CD14-positive monocyte (primary cell): ENCODE measurements at regions not wholly inside any gene's neighbourhood (a gene's known extent, or its start where the extent isn't known, plus 50 kb on each side); places are given as distances from the start of the nearest gene placed in this dataset.

ENCODE experiments used
- DNase-seq, 3 donors: peaks; one replicate each; pipeline ENCODE4 v3.0.0-alpha.2; 2011 to 2022
- H2AFZ ChIP-seq: 2 replicates; pipeline ENCODE4 v1.6.0; 2012; ENCODE audit warnings: mild to moderate bottlenecking, low read depth, low read length, inconsistent platforms; ENCODE audit not compliant: insufficient read depth, poor library complexity, severe bottlenecking
- H3K27ac ChIP-seq, 2 donors: 1 replicate in 1 of 2; 2 replicates in 1 of 2; pipeline ENCODE4 v1.5.1; 2012 to 2013; ENCODE audit warnings: low read length in 2 of 2, control low read depth in 1 of 2, inconsistent platforms in 1 of 2, low read depth in 1 of 2, mild to moderate bottlenecking in 1 of 2
- H3K27me3 ChIP-seq, 2 donors: one replicate each; pipeline versions ENCODE4 v1.6.0 to v1.6.1; 2011 to 2013; ENCODE audit warnings: low read length in 2 of 2; ENCODE audit not compliant: control insufficient read depth in 2 of 2, insufficient read depth in 2 of 2
- H3K36me3 ChIP-seq, 2 donors: replicated peaks in 1 of 2; 1 replicate in 1 of 2; 2 replicates in 1 of 2; pipeline versions ENCODE4 v1.5.1 to v1.6.1; 2012 to 2013; ENCODE audit warnings: low read length in 2 of 2, control low read depth in 1 of 2, inconsistent platforms in 1 of 2, mild to moderate bottlenecking in 1 of 2; ENCODE audit not compliant: insufficient read depth in 2 of 2, control insufficient read depth in 1 of 2
- H3K4me1 ChIP-seq, 2 donors: 1 replicate in 1 of 2; 2 replicates in 1 of 2; pipeline versions ENCODE4 v1.5.1 to v1.6.1; 2012 to 2013; ENCODE audit warnings: low read length in 2 of 2, control low read depth in 1 of 2, inconsistent platforms in 1 of 2, mild to moderate bottlenecking in 1 of 2, moderate library complexity in 1 of 2; ENCODE audit not compliant: insufficient read depth in 2 of 2, control insufficient read depth in 1 of 2
- H3K4me2 ChIP-seq: replicated peaks from 2 replicates; pipeline ENCODE3; 2012; ENCODE audit warnings: low read length, moderate library complexity, mild to moderate bottlenecking; ENCODE audit not compliant: poor library complexity, severe bottlenecking; ENCODE audit errors: extremely low read depth
- H3K4me3 ChIP-seq, 3 experiments: fragments of 200-600 bp in 1 of 3; sonication (generic) in 1 of 3; replicated peaks in 1 of 3; 1 replicate in 2 of 3; 2 replicates in 1 of 3; pipeline ENCODE4 v1.5.1; 2011 to 2013; ENCODE audit warnings: low read length in 3 of 3, mild to moderate bottlenecking in 3 of 3, control low read depth in 2 of 3, low read depth in 2 of 3, inconsistent platforms in 1 of 3, moderate library complexity in 1 of 3
- H3K79me2 ChIP-seq: 2 replicates; pipeline ENCODE4 v1.6.0; 2012; ENCODE audit warnings: mild to moderate bottlenecking, control low read depth, inconsistent platforms, low read length, moderate library complexity; ENCODE audit not compliant: insufficient read depth
- H3K9ac ChIP-seq: 2 replicates; pipeline ENCODE4 v1.6.0; 2017; ENCODE audit warnings: low read length, mild to moderate bottlenecking; ENCODE audit not compliant: insufficient read depth, poor library complexity, severe bottlenecking
- H3K9me3 ChIP-seq, 2 donors: replicated peaks in 1 of 2; 1 replicate in 1 of 2; 2 replicates in 1 of 2; pipeline versions ENCODE4 v1.5.1 to v1.6.1; 2012 to 2013; ENCODE audit warnings: low read length in 2 of 2, control low read depth in 1 of 2; ENCODE audit not compliant: control insufficient read depth in 1 of 2, insufficient read depth in 1 of 2
- H4K20me1 ChIP-seq: 2 replicates; pipeline ENCODE4 v1.6.0; 2012; ENCODE audit warnings: mild to moderate bottlenecking, low read length, control low read depth, moderate library complexity; ENCODE audit not compliant: insufficient read depth
- H3K27ac Mint-ChIP-seq, 7 donors: one replicate each; pipeline ENCODE4 v1.8.0; 2020; ENCODE audit warnings: mild to moderate bottlenecking in 7 of 7, mixed read lengths in 7 of 7, moderate library complexity in 6 of 7, inconsistent platforms in 2 of 7
- H3K27me3 Mint-ChIP-seq, 3 donors: one replicate each; pipeline ENCODE4 v1.8.0; 2021 to 2022; ENCODE audit warnings: low read depth in 3 of 3, mild to moderate bottlenecking in 3 of 3, mixed read lengths in 3 of 3, moderate library complexity in 3 of 3, inconsistent platforms in 1 of 3
- H3K36me3 Mint-ChIP-seq, 2 donors: one replicate each; pipeline ENCODE4 v1.8.0; 2020; ENCODE audit warnings: mixed read lengths in 2 of 2, inconsistent platforms in 1 of 2, mild to moderate bottlenecking in 1 of 2
- H3K4me1 Mint-ChIP-seq: one replicate; pipeline ENCODE4 v1.8.0; 2020; ENCODE audit warnings: mild to moderate bottlenecking, mixed read lengths
- H3K4me3 Mint-ChIP-seq, 2 donors: one replicate each; pipeline ENCODE4 v1.8.0; 2020; ENCODE audit warnings: mild to moderate bottlenecking in 2 of 2, mixed read lengths in 2 of 2, moderate library complexity in 1 of 2
- H3K9me3 Mint-ChIP-seq, 7 donors: one replicate each; pipeline ENCODE4 v1.8.0; 2020 to 2022; ENCODE audit warnings: mixed read lengths in 7 of 7, mild to moderate bottlenecking in 6 of 7, moderate library complexity in 6 of 7, inconsistent platforms in 2 of 7
- WGBS: methylation state at CpG from one replicate; pipeline ENCODE4 v1.1.5; 2013; ENCODE audit warnings: missing lambda C conversion rate; ENCODE audit not compliant: insufficient coverage; 5-methylcytosine and 5-hydroxymethylcytosine counted together
- intact Hi-C, 2 donors: fragments of 100-400 bp; cut with micrococcal nuclease; formaldehyde crosslinking; loops; one replicate each; pipeline versions ENCODE4 v1.15.0 to v1.15.1; 2023
- TF ChIP-seq, protein P1 (sequence below): fragments of 200-600 bp; IDR thresholded peaks from one replicate; pipeline ENCODE4 v1.8.0; 2022; ENCODE audit warnings: antibody characterized with exemption, mild to moderate bottlenecking

DNA sequence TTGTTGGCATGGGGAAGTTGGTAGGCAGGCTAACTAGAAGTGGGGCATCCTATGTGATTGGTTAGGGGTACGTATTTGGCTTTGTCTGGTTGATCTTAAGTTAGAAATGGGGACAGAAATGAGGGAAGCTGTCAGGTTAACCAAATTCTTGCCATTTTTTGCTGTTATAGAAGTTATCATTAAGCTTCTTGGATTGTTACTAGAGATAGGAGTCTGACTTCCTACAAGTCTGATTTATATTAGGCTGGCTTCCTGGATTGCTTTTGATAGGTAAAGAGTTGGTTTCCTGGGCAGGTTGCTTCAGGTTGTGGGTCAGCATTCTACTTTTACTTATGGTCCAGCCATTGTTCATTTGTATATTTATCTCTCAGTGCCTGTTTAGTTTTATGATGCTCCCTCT lies 216.9 kb downstream of the TLE4 start:
- H3K4me2 ChIP-seq, result no peak overlapping the region
- no peaks in the 10 kb centered on the region for H4K20me1 ChIP-seq
- H3K79me2 ChIP-seq, result no peaks in the 10 kb centered on the region
- H2AFZ ChIP-seq, result no peak overlapping the region
- no peaks in the 10 kb centered on the region for H3K4me1 ChIP-seq
- Mint-ChIP-seq H3K9me3 (peaks cover 0 to 7% (median 2%) of the 10 kb centered on the region in 7 donors), H3K27ac (no peak overlapping the region), H3K27me3 (no peaks in the 10 kb centered on the region), H3K36me3 (no peaks in the 10 kb centered on the region), H3K4me3 (no peak overlapping the region), H3K4me1 (no peaks in the 10 kb centered on the region)
- TF ChIP-seq, protein P1, sequence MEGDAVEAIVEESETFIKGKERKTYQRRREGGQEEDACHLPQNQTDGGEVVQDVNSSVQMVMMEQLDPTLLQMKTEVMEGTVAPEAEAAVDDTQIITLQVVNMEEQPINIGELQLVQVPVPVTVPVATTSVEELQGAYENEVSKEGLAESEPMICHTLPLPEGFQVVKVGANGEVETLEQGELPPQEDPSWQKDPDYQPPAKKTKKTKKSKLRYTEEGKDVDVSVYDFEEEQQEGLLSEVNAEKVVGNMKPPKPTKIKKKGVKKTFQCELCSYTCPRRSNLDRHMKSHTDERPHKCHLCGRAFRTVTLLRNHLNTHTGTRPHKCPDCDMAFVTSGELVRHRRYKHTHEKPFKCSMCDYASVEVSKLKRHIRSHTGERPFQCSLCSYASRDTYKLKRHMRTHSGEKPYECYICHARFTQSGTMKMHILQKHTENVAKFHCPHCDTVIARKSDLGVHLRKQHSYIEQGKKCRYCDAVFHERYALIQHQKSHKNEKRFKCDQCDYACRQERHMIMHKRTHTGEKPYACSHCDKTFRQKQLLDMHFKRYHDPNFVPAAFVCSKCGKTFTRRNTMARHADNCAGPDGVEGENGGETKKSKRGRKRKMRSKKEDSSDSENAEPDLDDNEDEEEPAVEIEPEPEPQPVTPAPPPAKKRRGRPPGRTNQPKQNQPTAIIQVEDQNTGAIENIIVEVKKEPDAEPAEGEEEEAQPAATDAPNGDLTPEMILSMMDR, result no peak
- no peak for DNase-seq
- H3K4me3 ChIP-seq, result no peak overlapping the region
- intact Hi-C loops, result no loop called here
- 100% methylated on average over 1 of the region's 1 CpG for WGBS
- H3K36me3 ChIP-seq, result no peaks in the 10 kb centered on the region
- H3K27ac ChIP-seq, result no peak overlapping the region
- no peaks in the 10 kb centered on the region for H3K27me3 ChIP-seq
- H3K9me3 ChIP-seq, result no peaks in the 10 kb centered on the region
- H3K9ac ChIP-seq, result no peak overlapping the region

DNA sequence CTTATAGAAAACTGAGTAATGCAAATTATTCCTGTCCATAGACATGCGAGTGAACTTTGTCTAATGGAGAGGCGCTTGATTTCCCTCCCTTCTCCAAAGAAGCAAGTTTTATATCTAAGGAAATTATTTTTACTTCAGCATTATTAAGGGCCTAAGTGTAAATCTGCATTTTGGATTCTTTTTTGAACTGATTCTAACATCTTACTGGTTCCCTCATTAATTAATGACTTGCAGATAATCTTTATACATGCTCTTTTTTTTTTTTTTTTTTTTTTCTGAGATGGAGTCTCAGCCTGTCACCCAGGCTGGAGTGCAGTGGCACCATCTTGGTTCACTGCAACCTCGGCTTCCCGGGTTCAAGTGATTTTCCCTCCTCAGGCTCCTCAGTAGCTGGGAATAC lies 209.5 kb downstream of the TLE4 start:
- Histone ChIP-seq H3K27me3 (no peaks in the 10 kb centered on the region), H3K4me3 (no peak overlapping the region), H4K20me1 (no peaks in the 10 kb centered on the region), H3K27ac (no peak overlapping the region), H3K4me1 (no peaks in the 10 kb centered on the region), H2AFZ (no peak overlapping the region), H3K36me3 (no peaks in the 10 kb centered on the region), H3K79me2 (no peaks in the 10 kb centered on the region), H3K9ac (no peak overlapping the region), H3K9me3 (peaks cover 0 to 8% of the 10 kb centered on the region in 2 donors), H3K4me2 (no peak overlapping the region)
- H3K27ac Mint-ChIP-seq, result no peak overlapping the region
- DNase-seq, result no peak
- intact Hi-C loops, result no loop called here
- peaks cover 0 to 6% (median 0%) of the 10 kb centered on the region in 3 donors for H3K27me3 Mint-ChIP-seq
- H3K4me1 Mint-ChIP-seq, result no peaks in the 10 kb centered on the region
- WGBS, result 100% methylated on average over 2 of the region's 4 CpGs
- H3K9me3 Mint-ChIP-seq, result peaks cover 2 to 11% (median 4%) of the 10 kb centered on the region in 7 donors
- no peak overlapping the region for H3K4me3 Mint-ChIP-seq
- no peaks in the 10 kb centered on the region for H3K36me3 Mint-ChIP-seq
- TF ChIP-seq, protein P1, result no peak
